Fibroblast of villous mesenchyme (primary cell): ENCODE measurements at regions not wholly inside any gene's neighbourhood (a gene's known extent, or its start where the extent isn't known, plus 50 kb on each side); places are given as distances from the start of the nearest gene placed in this dataset.

Experiments
- DNase-seq: peaks from one replicate; pipeline ENCODE4 v3.0.0-alpha.2; 2010; ENCODE audit warnings: low read depth
- H3K4me3 ChIP-seq: 2 replicates; pipeline ENCODE4 v1.5.1; 2011; ENCODE audit warnings: low read depth, mild to moderate bottlenecking, low read length
- TF ChIP-seq, protein P1 (sequence below): IDR thresholded peaks from 2 replicates; pipeline ENCODE4 v1.5.1; 2012; ENCODE audit warnings: low read depth, mild to moderate bottlenecking, low read length; ENCODE audit not compliant: insufficient read depth

DNA sequence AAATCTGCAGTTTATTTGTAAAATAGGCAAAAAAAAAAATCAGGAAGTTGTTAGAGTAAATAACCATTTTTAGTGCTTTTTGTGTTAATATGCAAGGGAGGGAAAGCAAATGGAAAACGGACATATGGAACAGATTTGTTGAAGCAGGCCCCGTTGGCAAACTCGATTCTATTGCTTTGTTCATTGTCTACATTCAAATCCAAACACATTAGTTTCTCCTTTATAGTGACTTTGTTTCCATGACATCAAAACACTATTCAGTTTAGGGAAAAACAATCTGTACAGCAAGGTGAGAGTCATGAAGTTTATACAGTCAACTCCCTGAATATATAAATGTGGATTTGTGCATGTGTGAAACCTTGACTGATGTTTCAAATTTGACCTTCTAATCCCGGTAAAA lies 142.2 kb downstream of the FAM47A start:
- TF ChIP-seq, protein P1, sequence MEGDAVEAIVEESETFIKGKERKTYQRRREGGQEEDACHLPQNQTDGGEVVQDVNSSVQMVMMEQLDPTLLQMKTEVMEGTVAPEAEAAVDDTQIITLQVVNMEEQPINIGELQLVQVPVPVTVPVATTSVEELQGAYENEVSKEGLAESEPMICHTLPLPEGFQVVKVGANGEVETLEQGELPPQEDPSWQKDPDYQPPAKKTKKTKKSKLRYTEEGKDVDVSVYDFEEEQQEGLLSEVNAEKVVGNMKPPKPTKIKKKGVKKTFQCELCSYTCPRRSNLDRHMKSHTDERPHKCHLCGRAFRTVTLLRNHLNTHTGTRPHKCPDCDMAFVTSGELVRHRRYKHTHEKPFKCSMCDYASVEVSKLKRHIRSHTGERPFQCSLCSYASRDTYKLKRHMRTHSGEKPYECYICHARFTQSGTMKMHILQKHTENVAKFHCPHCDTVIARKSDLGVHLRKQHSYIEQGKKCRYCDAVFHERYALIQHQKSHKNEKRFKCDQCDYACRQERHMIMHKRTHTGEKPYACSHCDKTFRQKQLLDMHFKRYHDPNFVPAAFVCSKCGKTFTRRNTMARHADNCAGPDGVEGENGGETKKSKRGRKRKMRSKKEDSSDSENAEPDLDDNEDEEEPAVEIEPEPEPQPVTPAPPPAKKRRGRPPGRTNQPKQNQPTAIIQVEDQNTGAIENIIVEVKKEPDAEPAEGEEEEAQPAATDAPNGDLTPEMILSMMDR: no peak
- DNase-seq: no peak
- H3K4me3 ChIP-seq: no peak overlapping the region

DNA sequence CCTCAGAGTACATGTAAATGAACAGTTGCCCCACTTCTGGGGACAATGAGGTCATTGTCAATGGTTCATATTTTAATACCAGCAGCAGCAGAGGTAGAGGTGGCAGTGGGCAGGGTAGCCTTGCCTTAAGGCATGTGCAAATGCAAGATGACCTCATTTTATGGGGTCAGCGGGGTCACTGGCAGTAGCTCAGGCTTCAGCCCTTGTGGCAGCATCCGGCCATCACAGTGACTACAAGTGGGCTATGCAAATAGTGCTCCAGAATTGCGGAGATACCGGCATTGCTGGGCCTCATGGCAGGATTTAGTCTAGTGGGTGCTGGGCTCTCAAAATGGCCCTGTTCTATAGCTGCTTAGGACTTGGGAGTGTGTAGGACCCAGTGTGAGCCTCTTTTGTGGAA lies 144.7 kb downstream of the FAM47A start:
- no peak overlapping the region for H3K4me3 ChIP-seq
- TF ChIP-seq, protein P1: no peak
- DNase-seq: no peak

DNA sequence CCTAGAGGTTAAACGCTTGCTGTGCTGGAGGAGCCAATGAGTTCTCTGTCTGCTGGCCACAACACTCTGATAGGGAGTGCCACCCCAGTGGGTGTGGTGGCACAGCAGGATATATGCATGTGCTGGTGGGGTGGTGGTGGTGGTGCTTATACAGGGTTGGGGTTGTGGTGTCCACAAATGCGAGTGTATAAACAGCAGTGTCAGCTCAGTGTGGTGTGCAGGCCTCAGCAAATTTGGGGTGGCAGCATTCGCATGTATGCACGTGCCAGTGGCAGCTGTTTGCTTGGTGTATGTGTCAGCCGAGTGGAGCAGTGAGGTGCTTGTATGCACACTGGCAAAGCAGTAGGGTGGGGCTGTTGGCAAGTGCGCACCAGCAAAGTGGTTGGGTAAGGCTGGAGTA lies 157.4 kb downstream of the FAM47A start:
- no peak for DNase-seq
- no peak overlapping the region for H3K4me3 ChIP-seq
- TF ChIP-seq, protein P1: no peak

DNA sequence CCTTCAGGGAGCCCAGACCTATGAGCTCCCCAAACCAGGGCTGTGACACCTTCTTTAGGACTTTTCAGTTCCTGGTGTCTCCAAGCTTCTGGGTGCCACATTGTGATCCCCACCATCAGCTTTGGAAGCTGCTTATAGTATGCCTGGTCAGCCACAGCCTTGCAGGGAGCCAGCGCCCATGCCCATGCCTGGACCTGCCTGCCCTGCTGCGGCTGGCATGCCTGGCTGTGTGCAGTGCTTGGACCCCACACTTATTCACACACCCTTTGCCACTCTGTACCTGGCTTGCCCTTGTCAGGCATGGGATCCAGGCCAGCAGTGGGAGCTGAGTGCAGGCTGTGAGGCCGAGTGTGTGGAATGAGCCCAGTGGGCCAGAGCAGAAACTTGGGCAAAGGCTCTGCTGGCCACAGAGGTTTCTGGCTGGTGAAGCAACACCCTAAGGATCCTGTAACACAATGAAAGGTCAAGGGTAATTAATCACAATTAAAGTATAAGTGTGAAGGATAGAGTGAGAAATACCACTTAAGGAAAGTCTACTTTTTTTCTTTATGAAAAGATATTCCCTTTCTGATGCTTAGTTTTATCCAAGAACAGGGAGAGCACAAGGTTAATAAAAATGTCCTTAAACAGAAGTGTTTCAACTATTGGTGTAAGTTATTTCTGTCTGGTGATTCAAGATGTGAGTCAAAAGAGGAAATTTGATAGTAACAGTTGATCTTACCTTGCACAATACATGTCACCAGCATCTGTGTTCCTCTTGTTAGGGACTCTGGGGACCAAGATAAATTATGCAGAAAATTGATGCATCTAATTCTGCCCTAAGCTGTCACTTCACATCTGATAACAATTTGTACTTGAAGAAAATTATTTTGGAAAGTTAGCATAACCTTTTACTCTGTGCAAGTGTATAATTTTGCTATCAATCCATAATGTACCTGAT lies 161.8 kb downstream of the FAM47A start:
- DNase-seq: no peak
- TF ChIP-seq, protein P1: no peak
- no peak overlapping the region for H3K4me3 ChIP-seq

DNA sequence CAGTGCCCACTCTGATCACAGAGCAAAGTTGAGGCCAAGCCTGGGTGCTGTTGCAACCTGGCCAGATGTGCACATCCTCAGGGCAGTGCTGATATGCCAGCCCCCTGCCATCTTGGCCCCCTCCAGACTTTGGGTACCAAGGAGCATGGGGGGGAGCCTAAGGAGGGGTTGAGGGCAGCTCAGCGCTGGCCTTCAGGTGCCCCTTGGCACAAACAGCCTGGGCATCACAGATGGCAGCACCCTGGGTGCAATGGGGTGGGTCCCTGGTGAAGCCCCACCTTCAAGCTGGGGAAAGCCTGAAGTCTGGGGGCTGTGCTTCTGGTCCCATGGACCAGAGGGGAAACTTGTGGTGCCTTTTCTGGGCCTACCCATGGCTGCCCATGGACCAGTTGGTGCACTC lies 163.0 kb downstream of the FAM47A start:
- TF ChIP-seq, protein P1: no peak

DNA sequence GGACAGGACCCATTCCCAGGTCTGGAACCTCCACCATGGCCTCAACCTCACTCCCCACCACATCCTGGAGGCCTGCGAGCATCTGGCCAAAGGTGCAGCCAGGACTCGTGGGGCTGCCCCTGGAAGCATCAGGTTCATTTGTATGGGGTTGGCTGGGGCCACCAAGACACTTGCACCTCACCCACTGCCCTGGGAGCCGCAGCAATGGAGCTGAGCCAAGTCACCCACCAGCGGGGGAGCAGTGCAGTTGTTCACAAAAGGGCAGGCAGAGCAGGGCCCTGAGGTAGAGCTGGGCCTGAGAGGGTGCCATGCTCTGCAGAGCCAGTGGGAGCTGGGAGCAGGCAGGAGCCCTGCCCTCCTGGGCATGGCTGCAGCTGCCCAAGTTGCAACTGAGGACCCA lies 163.5 kb downstream of the FAM47A start:
- TF ChIP-seq, protein P1: no peak
- no peak overlapping the region for H3K4me3 ChIP-seq
- DNase-seq: no peak

More for the DNA sequence above, 163.0 kb downstream of the FAM47A start:
- no peak overlapping the region for H3K4me3 ChIP-seq
- DNase-seq: no peak
